Ishikawa (cell line): ENCODE measurements at regions not wholly inside any gene's neighbourhood (a gene's known extent, or its start where the extent isn't known, plus 50 kb on each side); places are given as distances from the start of the nearest gene placed in this dataset.

Experiments
- CEBPB ChIP-seq: IDR thresholded peaks from 2 replicates; pipeline ENCODE4 v1.6.1; 2012
- CREB1 ChIP-seq: IDR thresholded peaks from 2 replicates; pipeline ENCODE4 v1.6.1; 2012; ENCODE audit warnings: low read depth
- EGR1 ChIP-seq: IDR thresholded peaks from 2 replicates; pipeline ENCODE4 v1.6.1; 2012
- EP300 ChIP-seq: IDR thresholded peaks from 2 replicates; pipeline ENCODE4 v1.6.1; 2012; ENCODE audit warnings: borderline replicate concordance
- FOXM1 ChIP-seq: IDR thresholded peaks from 2 replicates; pipeline ENCODE4 v1.6.1; 2012; ENCODE audit warnings: low read depth, borderline replicate concordance
- NFIC ChIP-seq: IDR thresholded peaks from 2 replicates; pipeline ENCODE4 v1.6.1; 2012
- RAD21 ChIP-seq: IDR thresholded peaks from 2 replicates; pipeline ENCODE4 v1.6.1; 2012; ENCODE audit warnings: low read depth
- TAF1 ChIP-seq: IDR thresholded peaks from 2 replicates; pipeline ENCODE4 v1.6.1; 2012; ENCODE audit warnings: low read depth, mild to moderate bottlenecking
- TCF12 ChIP-seq: IDR thresholded peaks from 2 replicates; pipeline ENCODE4 v1.6.1; 2012; ENCODE audit warnings: low read depth
- TEAD4 ChIP-seq: IDR thresholded peaks from 2 replicates; pipeline ENCODE4 v1.6.1; 2012
- YY1 ChIP-seq: IDR thresholded peaks from 2 replicates; pipeline ENCODE4 v1.6.1; 2012; ENCODE audit warnings: low read depth
- ZBTB7A ChIP-seq: IDR thresholded peaks from 2 replicates; pipeline ENCODE4 v1.6.1; 2012; ENCODE audit warnings: low read depth
- TF ChIP-seq, protein P1 (sequence below): IDR thresholded peaks from 2 replicates; pipeline ENCODE4 v1.6.1; 2012
- TF ChIP-seq, protein P2 (sequence below): IDR thresholded peaks from 2 replicates; pipeline ENCODE4 v1.6.1; 2012; ENCODE audit warnings: low read depth, mild to moderate bottlenecking
- TF ChIP-seq, protein P3 (sequence below): IDR thresholded peaks from 2 replicates; pipeline ENCODE4 v1.6.1; 2012

GRCh38 chr10:124222988-124223710, 129.8 kb upstream of the CHST15 start:
- TF ChIP-seq TAF1 (no peak), EP300 (no peak), EGR1 (no peak), YY1 (no peak), ZBTB7A (no peak), CREB1 (no peak), NFIC (no peak), RAD21 (no peak), CEBPB (no peak), FOXM1 (no peak)
- TF ChIP-seq, protein P1, sequence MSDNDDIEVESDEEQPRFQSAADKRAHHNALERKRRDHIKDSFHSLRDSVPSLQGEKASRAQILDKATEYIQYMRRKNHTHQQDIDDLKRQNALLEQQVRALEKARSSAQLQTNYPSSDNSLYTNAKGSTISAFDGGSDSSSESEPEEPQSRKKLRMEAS: no peak
- TF ChIP-seq, protein P2, sequence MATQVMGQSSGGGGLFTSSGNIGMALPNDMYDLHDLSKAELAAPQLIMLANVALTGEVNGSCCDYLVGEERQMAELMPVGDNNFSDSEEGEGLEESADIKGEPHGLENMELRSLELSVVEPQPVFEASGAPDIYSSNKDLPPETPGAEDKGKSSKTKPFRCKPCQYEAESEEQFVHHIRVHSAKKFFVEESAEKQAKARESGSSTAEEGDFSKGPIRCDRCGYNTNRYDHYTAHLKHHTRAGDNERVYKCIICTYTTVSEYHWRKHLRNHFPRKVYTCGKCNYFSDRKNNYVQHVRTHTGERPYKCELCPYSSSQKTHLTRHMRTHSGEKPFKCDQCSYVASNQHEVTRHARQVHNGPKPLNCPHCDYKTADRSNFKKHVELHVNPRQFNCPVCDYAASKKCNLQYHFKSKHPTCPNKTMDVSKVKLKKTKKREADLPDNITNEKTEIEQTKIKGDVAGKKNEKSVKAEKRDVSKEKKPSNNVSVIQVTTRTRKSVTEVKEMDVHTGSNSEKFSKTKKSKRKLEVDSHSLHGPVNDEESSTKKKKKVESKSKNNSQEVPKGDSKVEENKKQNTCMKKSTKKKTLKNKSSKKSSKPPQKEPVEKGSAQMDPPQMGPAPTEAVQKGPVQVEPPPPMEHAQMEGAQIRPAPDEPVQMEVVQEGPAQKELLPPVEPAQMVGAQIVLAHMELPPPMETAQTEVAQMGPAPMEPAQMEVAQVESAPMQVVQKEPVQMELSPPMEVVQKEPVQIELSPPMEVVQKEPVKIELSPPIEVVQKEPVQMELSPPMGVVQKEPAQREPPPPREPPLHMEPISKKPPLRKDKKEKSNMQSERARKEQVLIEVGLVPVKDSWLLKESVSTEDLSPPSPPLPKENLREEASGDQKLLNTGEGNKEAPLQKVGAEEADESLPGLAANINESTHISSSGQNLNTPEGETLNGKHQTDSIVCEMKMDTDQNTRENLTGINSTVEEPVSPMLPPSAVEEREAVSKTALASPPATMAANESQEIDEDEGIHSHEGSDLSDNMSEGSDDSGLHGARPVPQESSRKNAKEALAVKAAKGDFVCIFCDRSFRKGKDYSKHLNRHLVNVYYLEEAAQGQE: no peak
- TF ChIP-seq, protein P3, sequence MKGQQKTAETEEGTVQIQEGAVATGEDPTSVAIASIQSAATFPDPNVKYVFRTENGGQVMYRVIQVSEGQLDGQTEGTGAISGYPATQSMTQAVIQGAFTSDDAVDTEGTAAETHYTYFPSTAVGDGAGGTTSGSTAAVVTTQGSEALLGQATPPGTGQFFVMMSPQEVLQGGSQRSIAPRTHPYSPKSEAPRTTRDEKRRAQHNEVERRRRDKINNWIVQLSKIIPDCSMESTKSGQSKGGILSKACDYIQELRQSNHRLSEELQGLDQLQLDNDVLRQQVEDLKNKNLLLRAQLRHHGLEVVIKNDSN: no peak

DNA sequence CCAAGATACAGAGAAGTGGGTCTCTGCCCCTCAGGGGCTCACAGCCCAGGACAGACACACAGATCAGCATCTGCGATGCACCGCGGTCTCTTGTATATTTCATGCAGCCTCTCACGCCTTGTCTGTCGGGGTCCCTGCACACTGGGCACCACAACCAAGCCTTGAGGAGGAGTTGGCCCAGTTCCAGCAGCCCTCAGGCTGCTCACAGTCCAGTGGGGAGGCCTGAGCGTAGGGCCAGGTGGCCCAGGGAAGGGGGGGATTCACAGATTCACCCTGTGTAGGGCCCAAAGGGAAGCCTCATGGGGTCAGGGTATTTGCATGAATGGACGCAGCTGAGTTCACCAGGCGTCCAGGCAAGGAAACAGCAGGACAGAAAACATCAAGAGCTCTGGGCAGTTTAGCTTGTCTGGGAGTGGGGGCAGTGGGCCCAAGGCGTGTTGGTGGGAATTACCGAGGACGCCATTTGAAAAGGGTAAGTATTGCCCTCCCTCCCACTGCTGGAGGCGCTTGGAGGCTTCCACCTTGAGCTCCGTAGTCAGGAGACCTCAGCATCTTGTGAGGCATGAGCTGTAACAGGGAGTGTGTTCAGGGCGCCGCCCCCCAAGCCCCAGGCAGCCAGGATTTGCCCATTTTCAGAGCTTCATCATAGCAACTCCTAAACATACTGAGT, 129.1 kb upstream of the CHST15 start:
- TF ChIP-seq EGR1: no peak
- TF ChIP-seq, protein P3: no peak
- no peak for TF ChIP-seq EP300
- no peak for TF ChIP-seq TAF1
- TF ChIP-seq, protein P2: no peak
- TF ChIP-seq CEBPB: no peak
- no peak for TF ChIP-seq FOXM1
- TF ChIP-seq ZBTB7A: no peak
- no peak for TF ChIP-seq YY1
- no peak; the same call in 1 of the 2 replicates for TF ChIP-seq NFIC
- no peak for TF ChIP-seq CREB1
- no peak for TF ChIP-seq TCF12
- TF ChIP-seq TEAD4: no peak
- no peak for TF ChIP-seq RAD21
- TF ChIP-seq, protein P1: no peak

GRCh38 chr10:124221356-124222317, 128.2 kb upstream of the CHST15 start:
- TF ChIP-seq, protein P2: no peak
- TF ChIP-seq CEBPB (no peak), FOXM1 (no peak), EGR1 (no peak), ZBTB7A (no peak), TAF1 (no peak), NFIC (no peak)
- TF ChIP-seq, protein P1: no peak
